ENCODE measurements at regions not wholly inside any gene's neighbourhood (a gene's known extent, or its start where the extent isn't known, plus 50 kb on each side); places are given as distances from the start of the nearest gene placed in this dataset.
"Not testable (repeated sequence)": the region's sequence is repeated elsewhere in the genome, so short reads cannot be mapped to it uniquely, and the experiment has no call there.

- DNase-seq, result no peak
Observed at GRCh38 chr3:76456322-76456721, 583.6 kb upstream of the ROBO2 start.

GRCh38 chr3:76463501-76463900 lies 576.4 kb upstream of the ROBO2 start:
- DNase-seq, result no peak

DNA sequence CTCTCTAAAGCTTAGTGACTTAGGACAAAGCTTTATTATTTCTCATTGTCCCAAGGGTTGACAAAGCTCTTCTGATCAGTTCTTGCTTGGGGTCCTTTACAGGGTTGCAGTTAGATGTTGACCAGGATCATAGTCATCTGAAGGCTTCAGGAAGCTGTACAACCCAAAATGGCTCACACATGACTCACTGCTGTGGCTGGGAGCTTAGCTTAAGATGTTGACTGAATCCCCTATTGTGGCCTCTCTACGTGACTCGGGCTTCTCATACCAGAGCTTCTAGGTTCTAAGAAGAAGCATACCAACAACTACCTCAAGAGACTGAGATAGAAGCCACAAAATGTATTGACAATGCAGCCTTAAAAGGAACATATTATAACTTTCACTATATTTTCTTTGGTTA lies 569.6 kb upstream of the ROBO2 start:
- DNase-seq, result no peak

GRCh38 chr3:76474632-76475031 lies 565.3 kb upstream of the ROBO2 start:
- no peak for DNase-seq

DNA sequence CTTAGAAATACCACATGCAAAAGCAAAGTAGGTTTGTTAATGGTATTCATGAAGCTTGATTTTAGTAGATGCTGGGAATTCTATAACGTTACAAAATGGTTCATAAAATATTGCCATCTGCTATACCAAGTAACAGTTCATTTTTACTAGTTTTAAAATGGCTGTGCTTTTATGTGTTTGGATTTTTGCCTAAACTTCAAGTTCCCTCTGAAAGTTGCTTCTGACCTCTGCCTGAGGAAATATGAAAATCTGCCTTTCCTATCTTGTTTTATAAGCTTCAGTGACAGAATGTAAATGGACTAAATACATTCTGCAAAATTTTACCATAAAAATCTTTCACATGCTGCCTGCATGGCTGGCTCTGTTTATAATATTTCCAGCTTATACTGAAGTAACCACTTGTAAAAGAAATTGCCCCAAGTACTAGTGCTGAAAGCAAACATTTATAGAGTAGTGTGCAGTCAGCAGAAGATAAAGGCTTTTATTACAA lies 560.7 kb upstream of the ROBO2 start:
- no peak for DNase-seq

DNA sequence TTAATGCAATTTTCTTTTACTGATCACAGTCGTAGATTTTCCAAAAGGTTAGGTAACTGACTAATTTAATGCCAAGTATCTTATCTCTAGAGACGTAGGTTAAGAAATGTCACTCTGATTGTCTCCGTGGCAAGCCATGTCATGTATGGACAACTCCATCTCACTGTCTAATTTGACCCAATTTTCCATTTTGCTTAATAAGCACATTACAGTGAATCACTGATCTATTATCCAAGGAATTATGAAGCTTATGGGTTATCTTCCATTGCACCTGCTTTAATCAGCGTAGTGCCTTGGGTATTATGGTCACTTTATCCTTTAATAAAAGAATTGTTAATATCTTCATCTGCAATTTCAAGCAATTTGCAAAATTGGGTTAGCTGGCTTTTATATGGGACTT lies 557.4 kb upstream of the ROBO2 start:
- DNase-seq, result no peak

GRCh38 chr3:76487446-76487845 lies 552.5 kb upstream of the ROBO2 start:
- DNase-seq, result no peak

GRCh38 chr3:76490064-76490463 lies 549.8 kb upstream of the ROBO2 start:
- no peak for DNase-seq

- no peak for DNase-seq
Observed at GRCh38 chr3:76495216-76495615, 544.7 kb upstream of the ROBO2 start.

GRCh38 chr3:76497636-76498035 lies 542.3 kb upstream of the ROBO2 start:
- no peak for DNase-seq

DNA sequence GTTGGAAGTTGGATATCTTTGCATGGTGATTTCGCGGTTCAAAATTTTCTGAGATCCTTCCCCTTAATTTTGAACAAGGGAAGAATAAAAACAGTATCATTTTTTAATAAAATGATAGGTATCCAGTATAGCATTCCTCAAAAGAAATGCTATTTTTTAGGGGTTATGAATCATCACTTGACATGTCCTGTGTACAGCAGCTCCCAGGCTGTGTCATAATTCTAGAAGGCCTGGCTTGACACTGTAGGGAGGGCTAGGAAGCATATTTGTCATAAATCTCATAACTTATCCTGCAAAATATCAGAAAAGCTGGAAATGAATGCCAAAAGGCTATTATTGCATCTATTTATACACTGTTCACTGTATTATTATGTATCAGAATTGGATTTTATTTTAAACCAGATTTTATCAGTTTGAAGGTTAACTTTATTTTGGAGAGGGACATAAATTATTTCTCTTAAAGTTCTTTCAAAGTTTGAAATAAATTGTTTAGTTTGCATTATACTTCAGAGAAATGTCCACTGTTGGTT lies 539.1 kb upstream of the ROBO2 start:
- DNase-seq, result no peak

GRCh38 chr3:76501315-76501714 lies 538.6 kb upstream of the ROBO2 start:
- no peak for DNase-seq

DNA sequence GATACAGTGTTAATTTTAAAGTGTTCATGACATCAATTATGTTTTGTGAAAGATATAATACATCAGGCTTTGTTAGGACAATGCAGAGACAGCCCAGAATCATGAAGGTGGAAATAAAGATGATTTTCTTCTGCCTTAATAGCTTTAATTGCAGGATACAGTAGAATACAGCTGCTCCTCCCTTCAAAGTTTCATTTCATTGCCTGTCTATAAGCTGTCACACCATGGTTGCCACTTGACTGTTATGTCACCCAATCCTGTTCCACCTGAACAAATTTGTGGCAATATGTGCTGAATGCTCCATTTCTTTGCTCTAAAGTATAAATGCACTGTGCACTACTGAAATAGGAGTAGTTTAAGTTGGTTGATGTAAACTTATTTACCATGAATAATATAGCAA lies 537.8 kb upstream of the ROBO2 start:
- DNase-seq, result no peak

GRCh38 chr3:76505202-76505845 lies 534.6 kb upstream of the ROBO2 start:
- no peak for DNase-seq

DNA sequence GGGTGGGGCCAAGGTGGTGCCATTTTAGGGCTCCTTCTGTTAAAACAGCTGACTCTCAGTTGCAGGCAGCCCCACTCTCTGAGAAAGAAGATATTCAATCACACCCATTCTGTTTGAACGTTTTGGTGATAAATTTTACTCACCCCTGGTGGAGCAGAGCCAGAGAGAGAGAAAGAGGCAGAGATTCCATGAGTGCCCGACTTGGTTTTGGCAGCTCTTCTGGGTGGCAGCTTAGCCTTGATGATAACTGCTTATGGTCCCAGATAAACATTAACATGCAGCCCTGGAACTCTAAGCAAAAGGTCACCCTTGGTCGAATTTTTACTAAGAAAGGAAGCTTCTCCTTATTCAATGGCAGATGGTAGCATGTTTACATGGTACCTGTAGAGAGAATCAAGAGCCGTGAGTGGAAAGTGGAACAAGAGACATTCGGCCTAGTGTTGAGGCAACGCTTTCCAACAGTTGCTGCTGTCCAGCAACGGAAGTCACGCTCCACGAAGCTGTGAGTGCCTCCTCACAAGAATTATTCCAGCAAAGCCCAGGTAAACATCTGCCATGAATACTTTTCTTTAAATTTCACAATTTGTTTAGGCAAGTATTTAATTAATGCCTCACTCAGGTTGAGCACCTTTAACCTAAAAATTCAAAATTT lies 530.6 kb upstream of the ROBO2 start:
- DNase-seq, result no peak

GRCh38 chr3:76514836-76515235 lies 525.1 kb upstream of the ROBO2 start:
- DNase-seq, result no peak

- DNase-seq, result no peak
Observed at GRCh38 chr3:76523337-76523736, 516.6 kb upstream of the ROBO2 start.

DNA sequence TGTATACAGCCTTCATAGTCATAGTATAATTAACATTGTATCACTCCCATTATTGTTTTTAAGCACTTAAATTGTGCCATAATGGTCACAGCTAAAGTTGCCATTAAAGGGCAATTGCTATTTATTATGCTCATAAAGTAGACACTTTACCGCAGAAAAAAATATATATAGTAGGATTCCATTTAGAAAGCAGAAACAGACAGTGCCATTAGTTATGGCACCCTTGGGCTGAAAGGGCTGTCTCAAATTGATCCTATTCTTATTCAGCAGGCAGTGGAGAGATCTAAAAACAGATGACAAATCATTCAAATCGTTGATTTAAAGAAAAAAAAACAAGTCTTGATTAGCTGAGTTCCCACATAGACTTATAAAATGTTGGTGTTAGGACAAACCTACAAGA lies 514.2 kb upstream of the ROBO2 start:
- DNase-seq, result no peak

- no peak for DNase-seq
Observed at GRCh38 chr3:76527773-76528172, 512.1 kb upstream of the ROBO2 start.

DNA sequence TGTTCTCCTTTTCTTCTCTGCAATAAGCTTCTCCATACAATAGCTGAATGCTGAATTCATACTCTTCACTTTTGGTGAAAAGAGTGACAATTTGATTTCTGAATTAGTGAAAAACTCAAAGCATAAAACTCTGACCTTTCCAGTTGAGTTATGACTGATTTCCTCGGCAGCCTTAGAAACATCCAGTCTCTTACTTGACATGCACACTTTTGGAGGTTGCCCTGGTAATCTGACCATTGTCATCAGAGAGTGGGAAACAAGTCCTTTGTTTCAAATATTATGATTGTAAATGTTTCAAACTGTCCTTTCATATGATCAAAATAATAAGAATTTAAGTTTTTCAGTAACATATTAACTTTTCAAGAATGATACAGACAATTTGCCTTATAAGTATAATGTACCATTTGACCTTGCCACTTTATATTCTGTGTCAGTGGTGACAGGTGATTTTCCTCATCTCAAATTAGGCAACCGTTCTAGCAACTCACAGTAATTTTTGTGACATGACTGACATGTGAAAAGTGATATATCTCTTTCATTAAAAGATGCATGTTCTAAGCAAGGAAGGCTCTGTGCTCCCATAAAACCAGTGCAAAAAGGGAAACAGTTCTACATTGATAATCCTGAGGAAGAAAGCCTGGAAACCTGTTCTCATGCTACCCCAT lies 507.6 kb upstream of the ROBO2 start:
- DNase-seq, result no peak

GRCh38 chr3:76533710-76534109 lies 506.2 kb upstream of the ROBO2 start:
- DNase-seq, result not testable (repeated sequence)

- DNase-seq, result not testable (repeated sequence)
Observed at GRCh38 chr3:76537857-76538256, 502.0 kb upstream of the ROBO2 start.

DNA sequence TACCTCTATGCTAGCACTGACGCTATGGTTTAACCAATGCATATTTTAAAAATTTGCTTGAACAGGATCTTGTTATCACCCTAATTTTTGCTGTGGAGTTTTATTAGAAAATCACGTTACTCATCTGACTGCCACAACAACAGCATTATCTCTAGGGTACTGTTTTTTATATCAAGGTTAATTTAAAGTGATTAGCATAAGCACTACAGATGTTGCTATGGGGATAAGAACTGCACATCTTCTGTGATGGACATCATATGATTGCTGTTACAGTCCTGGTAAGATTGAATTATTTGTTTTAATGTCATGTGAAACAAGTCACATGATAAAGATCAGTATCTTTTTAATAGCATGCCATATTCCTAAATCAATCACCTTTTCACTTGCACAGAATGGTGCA lies 492.2 kb upstream of the ROBO2 start:
- DNase-seq, result no peak
